GM19043 (cell line): ENCODE measurements at regions not wholly inside any gene's neighbourhood (a gene's known extent, or its start where the extent isn't known, plus 50 kb on each side); places are given as distances from the start of the nearest gene placed in this dataset.

Experiments used
- ATAC-seq: cut with Tn5 transposase; IDR thresholded peaks from one replicate; pipeline ENCODE4 v1.9.1; 2021; ENCODE audit warnings: low read depth; ENCODE audit not compliant: unreplicated experiment

DNA sequence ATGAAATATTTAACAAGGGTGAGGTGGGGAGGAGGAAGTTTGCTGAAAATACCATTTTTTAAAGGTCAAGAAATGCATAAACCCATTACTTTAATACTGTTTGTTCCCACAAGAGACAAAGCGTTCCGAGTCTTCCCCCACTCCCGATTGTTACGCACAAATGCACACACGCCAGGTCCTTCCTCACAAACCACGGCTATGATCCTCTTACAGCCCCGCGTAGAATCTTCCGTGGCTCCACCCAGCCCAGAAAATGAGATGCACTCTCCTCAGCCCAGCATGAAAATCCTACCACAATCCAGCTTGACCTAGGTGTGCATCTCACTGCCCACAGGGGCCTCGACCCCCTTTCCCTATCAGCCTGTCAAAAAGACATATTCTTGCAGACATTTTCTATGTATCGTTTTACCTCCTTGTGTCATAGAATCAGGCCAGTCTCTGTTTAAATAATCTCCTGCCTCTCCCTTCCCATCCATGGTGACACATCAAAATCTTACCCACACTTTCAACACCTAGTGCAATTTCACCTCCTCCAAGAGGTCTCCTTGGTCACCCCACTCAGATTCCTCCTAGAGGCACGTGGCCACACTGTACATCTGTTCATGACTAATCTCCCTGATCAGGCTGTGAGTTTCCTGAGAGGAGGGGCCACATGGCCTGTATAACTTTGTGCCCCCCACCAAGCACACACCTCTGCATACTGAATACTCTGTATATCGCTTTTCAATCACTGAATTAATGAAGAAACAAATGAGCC lies 491.0 kb upstream of the KLHL29 start:
- ATAC-seq = no peak

DNA sequence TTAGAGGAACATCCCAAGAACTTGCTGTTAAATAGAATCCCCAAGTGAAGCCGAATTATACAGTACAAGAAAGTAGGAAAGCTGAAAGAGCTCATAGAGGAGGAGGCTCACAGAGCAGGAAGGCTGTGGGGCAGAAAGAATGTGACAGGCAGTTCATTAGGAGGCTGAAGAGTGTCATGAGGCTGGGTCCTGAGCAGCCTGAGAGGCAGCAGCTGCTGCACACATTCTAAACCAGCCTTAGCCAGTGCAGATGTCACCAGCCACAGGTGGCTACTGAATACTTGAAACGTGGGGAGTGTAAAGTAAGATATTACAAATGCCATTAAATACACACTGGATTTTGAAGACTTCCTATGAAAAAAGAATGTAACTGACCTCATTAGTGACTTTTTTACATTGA lies 490.2 kb upstream of the KLHL29 start:
- ATAC-seq = no peak

DNA sequence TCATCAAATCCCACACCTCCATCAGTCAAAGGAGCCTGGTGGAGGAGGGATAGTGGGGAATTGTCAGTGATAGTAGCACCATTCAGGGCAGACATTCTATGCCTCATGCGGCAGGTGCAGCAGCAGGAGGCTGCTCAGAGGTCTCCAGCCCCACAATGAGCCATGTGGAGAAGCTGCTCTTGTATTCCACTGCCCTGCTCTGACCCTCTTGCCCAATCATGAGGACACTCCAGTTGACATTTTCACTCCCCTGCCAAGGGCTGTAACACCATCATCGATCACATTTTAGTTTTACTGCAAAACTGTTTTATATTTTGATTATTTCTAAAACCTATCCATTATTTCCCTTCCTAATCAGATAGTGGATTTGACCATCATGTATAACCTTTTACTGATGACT lies 487.6 kb upstream of the KLHL29 start:
- ATAC-seq = no peak

DNA sequence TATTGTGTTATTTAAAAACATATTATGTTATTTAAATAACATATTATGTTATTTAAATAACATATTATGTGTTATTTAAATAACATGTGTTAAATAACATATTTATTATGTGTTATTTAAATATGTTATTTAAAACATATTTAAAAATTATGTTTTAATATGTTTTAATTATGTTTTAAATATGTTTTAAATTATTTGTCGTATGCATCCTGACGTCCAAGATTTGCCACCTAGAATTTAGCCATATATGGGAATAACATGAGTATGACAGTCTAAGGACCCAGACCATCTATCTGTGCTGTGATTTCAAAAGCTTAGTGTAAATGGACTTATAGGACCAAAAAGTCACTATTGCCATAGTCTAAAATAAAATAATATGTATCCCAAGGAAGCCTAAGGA lies 484.3 kb upstream of the KLHL29 start:
- no peak for ATAC-seq

DNA sequence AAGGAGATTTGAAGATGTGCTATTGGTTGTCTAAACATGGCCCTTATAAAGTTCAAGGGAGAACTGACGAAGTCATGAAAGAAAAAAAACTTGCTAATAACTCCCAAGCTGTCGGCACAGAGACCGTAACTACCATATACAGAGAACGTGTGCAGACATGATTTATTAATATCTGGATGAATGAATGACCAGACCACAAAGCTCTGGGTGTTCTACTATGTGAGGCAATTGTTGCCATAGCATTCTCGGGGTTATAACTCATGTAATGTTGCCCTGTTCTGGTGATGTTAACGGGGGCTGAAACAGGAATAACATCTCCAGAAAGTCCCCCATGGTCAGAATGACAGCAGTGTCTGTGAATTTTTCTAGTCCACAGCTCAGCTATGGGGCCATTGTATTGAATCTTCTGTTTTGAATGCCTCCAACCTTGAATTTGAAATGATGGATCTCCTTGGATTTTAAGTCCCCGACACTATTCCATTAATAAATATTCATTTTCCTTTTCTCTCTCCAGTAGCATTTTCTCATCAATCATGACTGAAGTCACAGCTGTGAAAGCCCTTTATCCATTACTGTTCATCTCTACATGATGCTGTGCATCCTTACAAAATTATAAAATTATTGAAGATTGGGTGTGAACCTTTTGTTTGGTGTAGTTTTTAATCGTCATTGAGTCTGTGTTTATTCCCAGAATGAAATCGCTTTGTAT lies 483.4 kb upstream of the KLHL29 start:
- ATAC-seq = no peak

DNA sequence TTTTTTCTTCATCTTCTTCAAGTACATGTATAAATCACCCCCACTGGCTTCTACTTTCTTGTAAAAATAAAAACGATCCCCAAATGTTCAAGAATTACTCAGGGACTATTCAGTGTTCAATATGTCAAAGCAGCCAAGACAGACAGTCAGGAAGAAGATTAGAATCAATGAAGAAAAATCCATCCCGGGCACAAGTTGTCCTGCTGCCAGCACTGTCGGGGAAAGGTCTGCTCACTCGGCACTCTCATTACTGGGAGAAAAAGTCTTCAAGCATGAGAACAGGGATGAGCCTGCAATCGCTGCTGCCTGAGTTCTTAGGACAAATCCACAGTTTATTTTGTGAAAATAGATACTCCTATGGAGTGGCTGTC lies 482.8 kb upstream of the KLHL29 start:
- ATAC-seq = no peak

DNA sequence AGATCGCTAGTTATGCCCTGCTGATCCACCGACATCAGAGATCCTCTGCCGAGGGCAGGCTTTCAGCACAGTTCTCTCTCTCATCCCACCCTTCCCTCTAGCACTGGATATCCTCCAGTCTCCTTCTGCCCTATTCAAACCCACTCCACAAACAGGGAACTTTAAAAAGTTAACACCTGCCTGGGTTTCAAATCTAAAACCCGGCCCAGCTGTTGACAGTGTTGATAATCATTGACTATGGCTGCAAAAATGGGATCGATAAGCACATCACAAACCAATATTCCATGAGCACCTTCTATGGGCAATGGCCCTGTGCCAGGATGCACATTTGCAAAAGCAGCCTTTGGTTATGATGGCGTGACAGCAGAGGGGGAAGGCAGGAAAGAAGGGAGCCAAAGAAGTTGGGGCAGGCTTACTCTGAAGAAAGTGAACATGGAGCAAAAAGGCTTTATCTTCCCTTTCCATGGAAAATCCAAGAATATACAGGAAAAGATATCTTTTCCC lies 482.3 kb upstream of the KLHL29 start:
- no peak for ATAC-seq

DNA sequence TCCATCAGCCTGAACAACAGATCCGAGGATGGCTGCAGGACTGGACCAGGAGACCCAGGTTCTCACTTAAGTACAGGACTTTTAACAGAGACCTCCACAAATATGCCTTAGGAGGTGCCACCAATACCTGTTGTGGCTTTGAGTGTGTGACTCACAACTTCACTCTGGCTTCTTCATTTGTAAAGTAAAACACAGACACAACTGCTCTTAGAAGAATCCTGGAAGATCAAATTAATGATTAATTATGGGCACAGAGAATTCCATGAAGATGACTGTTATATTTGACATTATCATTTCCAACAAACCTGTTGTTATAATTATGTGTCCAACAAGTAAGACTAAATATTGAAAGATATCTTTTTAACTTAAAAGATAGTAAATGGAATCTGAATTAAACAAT lies 481.4 kb upstream of the KLHL29 start:
- ATAC-seq = no peak

DNA sequence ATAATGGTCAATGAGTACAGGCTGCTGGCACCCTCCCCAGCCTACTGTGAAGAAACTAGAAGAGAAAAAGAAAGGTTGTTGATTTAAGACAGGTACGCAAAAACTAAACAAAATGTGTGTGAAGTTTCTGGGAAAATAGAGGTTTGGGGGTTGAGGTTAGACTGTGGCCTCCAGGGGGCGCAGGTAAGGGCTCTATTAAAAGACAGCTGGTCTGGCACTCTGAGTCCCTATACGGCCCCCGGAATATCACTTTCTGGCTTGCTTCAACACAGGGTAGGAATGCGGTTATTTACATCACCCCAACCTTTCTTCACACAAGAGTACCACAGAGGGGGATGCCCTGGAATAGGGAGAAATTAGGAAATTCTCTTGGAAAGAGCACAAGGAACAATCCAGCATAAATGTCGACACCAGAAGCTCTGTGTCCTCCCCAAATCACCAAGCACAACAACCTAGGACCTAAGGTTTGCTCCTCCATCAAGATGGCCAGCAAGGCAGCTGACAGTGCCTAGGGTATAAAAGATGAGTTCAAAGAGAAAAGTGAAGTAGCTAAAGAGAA lies 480.8 kb upstream of the KLHL29 start:
- ATAC-seq = no peak

DNA sequence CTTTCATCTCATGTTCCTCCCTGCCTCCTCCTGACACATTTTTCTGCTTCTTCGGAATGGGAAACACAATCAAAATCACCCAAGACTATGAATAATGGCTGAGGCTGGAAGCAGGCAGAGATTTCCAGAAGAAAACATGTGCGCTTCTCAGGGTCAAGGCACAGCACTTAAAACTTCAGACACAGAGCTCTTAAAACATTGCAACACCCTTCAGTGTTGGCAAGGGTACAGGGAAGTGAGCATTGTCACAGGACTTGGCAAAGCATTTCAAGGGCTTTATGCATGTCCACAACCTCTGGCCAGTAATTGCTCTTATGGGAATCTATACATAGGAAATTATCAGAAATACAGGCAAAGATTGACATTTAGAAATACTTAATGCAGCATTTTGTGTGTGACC lies 477.6 kb upstream of the KLHL29 start:
- no peak for ATAC-seq

DNA sequence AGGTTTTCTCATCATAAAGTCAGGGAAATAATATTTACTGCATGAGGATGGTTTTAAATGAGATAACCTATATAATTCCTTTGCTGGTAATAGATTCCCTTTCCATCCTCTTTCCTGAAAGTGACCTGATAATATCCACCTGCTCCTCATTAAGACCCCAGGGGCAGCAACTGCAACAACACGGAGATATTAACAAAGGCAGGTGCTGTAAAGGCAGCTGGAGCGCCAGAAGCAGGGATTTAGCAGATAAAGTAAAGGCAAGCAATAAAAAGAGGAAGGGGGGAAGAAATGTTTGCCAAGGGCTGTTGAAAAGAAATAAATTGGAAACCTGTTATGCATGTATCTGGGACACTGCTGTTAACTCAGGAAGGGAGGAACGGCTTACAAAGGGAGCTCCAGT lies 472.6 kb upstream of the KLHL29 start:
- ATAC-seq = no peak

DNA sequence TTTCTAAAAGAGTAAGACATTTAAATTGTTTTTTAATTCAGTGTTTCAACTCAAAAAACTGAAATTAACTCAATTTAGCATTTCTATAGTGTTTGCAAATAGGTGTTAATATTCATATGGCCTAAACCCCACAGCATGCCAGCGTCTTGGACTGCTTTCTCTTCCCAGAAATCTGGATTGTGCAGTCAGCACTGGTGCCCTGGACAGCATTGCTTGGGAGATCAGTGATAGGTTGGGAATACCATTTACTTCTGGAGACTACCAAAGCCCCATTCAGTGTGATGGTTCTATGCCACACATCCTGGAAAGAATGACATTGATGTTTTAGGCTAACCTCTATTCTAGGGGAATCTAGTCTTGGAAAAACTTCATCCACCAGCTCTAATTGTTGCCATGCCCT lies 455.0 kb upstream of the KLHL29 start:
- no peak for ATAC-seq

DNA sequence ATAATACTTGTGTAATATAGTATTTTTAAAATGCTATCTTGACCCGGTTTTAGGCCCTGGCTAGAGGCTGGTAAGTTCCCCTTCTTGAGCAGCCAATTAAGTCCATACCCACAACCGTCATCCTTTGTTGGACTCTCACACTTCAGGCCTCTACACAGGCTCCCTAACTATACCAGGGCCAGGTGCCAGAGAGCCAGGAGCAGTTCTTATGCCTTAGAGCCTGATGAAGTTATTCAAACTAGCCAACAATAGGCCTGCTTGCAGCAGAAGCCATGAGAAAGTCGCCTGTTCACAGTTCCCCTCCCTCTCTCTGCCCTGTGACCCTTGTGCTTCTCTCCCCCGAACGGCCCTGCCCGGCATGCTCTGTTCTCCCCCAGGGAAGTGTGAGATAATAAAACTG lies 454.2 kb upstream of the KLHL29 start:
- no peak for ATAC-seq

DNA sequence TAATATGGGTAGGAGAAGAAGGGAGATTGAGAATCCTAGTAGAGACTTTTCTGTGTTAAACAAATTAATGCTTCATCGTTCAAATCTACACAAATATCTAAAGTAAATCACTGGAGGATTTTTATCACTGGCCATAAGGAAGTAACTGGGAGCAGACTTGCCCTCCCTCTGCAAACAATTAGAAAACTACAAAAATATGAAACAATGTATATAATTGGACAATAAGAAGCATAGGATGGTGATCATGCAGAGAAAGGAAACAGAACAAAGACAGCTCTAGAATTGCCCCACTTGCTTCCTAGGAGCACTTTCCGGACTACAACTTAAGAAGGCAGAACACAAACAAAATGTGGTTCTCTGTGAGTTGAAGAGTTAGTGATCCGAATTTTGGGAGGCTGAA lies 452.7 kb upstream of the KLHL29 start:
- ATAC-seq = no peak

DNA sequence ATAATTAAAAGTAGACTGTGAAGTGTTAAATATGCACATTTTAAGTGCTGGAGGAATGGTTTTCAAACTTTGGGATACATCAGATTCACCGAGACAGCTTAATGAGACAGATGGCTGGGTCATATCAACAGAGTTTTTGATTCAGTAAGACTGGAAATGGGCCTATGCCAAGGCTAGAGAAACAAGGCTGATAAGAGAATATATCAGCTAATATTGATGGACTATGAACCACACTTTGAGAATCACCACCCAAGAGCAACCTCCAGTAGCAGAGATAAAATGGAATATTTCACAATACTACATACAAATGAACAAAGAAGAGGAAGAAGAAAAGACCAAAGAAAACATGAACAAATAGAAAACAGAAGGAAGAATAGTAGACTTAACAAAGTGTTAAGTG lies 450.2 kb upstream of the KLHL29 start:
- no peak for ATAC-seq

DNA sequence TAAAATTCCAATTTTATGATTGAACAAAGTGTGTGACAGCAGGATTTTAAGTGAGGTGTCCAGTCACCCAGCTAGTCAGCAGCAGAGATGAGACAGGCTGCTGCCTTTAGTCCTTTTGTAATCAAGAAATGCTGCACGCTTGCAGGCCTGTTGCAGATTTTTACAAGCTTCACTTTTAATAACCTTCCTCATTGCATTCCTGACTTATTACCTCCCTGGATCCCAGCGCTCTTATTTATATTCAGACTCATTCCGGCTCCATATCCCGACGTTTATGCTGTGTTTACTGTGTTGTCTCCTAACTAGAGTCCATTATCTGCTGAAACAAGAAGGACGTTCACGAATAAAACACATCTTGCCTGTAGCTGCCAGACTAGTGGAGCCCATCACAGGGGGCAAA lies 442.5 kb upstream of the KLHL29 start:
- no peak for ATAC-seq

DNA sequence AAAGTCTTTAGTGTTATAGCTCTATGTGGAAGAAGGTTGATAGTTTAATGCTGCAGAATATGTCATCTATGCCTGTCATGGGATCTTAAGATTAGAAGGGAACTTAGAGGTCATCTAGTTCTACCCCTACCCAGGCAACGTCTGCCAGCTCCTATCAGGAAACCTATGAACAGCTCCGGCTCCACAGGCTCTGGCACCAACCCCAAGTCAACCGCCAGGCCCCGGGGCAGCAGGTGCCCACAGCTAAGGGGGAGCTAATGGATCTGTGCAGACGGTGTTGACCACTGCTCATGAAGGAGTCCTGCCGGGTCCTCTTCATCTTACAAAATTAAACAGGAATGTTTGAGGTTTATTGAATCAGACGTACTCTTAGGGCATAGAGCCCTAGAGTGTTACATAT lies 440.8 kb upstream of the KLHL29 start:
- ATAC-seq = no peak

DNA sequence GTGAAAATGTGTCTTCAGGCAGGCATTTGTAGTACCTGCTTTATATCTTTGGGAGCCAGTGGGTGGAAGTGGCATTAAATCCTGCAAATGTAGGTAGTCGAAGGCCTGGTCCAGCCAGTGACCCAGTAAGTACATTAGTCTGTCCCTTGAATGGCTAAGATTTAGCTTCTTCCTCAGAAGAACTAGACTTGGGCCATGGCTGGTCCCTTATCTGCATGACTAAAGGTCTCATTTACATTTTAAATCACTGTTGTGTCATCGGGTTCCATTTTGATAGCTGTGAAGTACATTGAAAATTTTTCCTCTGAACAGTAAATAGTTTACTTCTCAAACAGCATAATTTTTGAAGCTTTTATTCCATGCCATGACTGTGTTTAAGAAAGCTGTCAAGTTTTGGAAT lies 438.4 kb upstream of the KLHL29 start:
- no peak for ATAC-seq

DNA sequence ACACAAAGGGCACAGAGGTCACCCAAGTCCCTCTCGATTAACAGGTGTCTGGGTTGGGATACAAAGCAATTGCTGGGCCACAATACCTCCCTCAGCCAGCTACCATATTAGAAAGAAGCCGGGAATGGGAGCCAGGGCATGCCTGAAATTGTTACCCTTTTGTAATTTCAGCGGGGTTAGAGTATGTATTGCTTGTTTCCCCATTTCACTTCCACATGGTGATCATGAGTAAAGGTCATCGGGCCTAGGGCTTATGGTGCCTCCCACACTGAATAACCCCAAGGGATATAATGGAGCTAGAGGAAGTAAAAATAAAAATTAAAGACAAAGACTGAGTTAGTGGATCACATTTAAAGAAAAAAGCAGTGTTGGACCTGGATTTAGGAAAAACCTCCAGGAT lies 437.2 kb upstream of the KLHL29 start:
- no peak for ATAC-seq

DNA sequence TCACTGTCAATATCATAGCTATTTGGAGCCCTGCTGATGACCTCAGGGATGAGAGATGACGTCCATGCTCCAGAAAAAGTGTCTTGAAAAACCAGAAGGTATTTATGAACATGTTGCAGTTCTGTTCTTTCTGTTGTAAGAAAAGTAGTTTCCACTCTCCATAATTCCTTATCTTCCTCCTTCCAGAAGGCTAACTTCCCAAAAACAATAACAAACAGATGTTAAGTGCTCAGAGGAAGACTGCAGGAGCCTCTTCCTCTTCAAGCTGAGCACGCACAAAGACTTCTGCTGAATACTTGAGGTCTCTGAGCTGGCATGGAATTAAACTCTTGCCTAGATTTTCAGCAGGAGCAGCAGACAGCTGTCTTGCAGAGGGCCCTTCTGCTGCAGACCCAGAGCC lies 434.5 kb upstream of the KLHL29 start:
- ATAC-seq = no peak

DNA sequence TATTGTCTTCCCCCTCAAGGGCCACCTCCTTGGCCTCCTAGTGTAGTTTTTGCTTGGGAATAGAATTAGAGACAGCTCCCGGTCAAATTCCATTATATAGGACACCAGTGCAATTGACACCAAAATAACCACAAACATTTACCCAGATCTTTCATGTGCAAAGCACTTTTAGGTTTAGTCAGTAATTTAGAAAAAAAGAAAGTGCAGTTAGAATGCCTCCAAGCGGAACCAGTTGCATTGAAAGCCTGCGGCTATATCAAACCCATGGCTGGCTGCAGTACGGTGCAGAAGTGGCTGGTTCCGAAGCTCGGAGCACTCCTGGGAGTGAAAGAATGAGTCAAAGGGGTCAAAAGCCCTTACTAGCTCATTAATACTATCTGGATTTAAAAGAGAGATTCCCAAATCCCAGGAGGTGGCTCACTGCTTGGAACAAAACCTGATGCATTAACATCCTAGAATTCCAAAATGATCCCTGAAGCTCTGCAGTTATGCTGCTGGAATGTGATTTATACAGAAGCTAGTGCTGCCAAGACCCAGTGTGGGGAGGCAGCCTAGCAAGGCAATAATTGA lies 432.2 kb upstream of the KLHL29 start:
- ATAC-seq = no peak

DNA sequence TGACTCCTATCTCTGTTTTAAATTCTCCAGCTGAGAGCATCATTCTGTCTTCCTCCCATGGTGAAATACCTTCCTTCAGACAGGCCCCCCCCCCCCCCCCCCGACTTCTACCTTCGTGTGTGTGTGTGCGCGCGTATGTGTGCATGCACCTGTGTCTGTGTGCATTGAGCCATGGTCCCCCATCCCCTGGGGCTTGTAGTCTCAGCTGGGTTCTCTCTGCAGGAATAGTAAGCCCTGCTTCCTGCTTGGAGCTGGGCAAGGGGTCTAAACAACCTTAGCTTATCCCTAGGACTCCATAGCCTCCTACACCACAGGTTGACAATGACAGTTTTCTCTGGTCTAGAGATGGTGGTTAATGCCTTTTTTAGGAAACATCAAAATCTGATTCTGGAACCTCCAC lies 427.5 kb upstream of the KLHL29 start:
- no peak for ATAC-seq
